ENCODE measurements at regions not wholly inside any gene's neighbourhood (a gene's known extent, or its start where the extent isn't known, plus 50 kb on each side); places are given as distances from the start of the nearest gene placed in this dataset.

DNA sequence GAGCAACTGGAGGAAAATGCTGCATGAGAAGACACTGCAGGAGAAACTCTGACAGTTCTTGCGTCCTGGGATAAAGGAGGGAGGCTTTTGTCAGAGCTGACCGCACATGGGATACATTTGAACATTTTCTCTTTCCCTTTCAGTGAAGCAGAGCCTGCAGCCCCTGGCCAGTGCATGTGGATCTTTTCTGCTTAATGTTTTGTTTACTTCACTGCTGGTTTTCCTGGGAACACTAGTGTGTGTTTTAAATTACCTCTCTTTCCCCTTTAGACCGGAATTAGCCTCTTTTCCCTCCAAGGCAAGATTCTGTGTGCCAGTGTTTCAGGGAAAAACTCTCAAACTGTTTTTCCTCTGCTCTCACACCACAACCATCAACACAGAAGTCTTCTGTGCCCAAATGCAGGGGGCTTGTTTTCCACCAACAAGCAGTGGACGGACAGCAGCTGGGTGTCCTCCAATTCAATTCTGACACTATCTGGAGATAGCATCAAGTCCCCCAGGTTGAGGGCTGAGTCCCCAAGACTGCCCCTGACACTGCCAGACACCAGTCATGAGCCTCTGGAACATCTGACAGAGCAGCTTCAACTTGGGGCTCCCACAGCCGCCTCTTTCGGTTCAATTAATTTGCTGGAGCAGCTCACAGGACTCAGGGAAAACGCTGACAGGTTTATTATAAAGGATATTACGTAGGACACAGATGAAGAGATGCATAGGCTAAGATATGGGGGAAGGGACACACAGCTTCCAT, 136.2 kb downstream of the RHOU start:
- TF ChIP-seq, protein P1, sequence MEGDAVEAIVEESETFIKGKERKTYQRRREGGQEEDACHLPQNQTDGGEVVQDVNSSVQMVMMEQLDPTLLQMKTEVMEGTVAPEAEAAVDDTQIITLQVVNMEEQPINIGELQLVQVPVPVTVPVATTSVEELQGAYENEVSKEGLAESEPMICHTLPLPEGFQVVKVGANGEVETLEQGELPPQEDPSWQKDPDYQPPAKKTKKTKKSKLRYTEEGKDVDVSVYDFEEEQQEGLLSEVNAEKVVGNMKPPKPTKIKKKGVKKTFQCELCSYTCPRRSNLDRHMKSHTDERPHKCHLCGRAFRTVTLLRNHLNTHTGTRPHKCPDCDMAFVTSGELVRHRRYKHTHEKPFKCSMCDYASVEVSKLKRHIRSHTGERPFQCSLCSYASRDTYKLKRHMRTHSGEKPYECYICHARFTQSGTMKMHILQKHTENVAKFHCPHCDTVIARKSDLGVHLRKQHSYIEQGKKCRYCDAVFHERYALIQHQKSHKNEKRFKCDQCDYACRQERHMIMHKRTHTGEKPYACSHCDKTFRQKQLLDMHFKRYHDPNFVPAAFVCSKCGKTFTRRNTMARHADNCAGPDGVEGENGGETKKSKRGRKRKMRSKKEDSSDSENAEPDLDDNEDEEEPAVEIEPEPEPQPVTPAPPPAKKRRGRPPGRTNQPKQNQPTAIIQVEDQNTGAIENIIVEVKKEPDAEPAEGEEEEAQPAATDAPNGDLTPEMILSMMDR (IDR thresholded peaks at IDR 0.05), result no peak
- TF ChIP-seq EP300 (IDR thresholded peaks at IDR 0.05), result no peak
- TF ChIP-seq POLR2A (IDR thresholded peaks at IDR 0.05), result no peak
- no peak for TF ChIP-seq POLR2AphosphoS5 (IDR thresholded peaks at IDR 0.05)

Measured in upper lobe of left lung (tissue), 4 donors.